HFF-Myc (cell line): ENCODE measurements at regions not wholly inside any gene's neighbourhood (a gene's known extent, or its start where the extent isn't known, plus 50 kb on each side); places are given as distances from the start of the nearest gene placed in this dataset.
"Not testable (repeated sequence)": the region's sequence is repeated elsewhere in the genome, so short reads cannot be mapped to it uniquely, and the experiment has no call there.

Experiments
- DNase-seq: peaks from one replicate; pipeline ENCODE4 v3.0.0-alpha.2; 2011; ENCODE audit warnings: low read depth; ENCODE audit errors: extremely low read depth
- H3K4me3 ChIP-seq: replicated peaks from 2 replicates; pipeline ENCODE4 v1.5.1; 2011; ENCODE audit warnings: low read depth, mild to moderate bottlenecking, control low read depth, low read length
- TF ChIP-seq, protein P1 (sequence below): IDR thresholded peaks from 2 replicates; pipeline ENCODE4 v1.5.1; 2012; ENCODE audit warnings: mild to moderate bottlenecking, low read depth, low read length, control low read depth; ENCODE audit errors: missing control alignments

DNA sequence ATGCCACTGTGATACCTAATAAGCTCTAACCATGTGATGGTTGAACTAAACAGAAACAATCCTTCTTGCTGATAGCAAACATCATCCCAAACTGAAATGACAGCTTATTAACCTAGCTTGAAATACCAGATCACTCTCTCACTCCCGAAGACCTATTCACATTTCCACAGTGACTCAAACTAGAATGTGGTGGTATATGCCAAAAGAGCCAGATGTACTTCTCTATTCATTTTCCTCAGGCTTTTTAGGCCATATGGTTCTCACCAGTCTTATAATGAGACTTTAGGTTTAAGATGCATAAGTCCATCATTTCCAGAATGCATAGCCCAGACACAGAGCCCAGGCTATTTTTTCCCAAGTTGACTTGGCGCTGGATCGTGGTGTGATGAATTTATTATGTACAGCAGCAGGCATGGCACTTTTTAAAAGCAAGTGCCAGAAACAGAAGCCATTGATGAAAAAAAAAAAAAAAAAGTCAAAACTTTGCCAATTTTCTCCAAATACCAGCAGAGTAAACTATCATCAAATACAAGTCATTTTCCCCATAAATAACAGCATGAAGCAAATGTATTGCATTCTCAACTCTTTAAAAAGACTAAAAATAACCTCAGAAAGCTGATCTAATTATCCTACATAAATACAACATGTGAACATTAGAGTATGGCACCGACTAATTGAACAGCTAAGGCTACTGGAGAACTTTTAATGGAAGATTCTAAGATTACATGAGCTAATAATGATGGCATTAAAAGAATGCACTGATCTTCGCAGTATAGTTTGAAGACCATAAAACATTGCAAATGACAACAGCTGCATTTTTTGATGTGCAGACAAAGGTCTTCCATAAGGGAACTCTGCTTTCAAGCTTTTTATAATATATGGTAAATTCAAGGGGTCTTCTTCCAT is 365.4 kb downstream of the LRRIQ3 start:
- H3K4me3 ChIP-seq, result no peak overlapping the region
- DNase-seq, result no peak
- TF ChIP-seq, protein P1, sequence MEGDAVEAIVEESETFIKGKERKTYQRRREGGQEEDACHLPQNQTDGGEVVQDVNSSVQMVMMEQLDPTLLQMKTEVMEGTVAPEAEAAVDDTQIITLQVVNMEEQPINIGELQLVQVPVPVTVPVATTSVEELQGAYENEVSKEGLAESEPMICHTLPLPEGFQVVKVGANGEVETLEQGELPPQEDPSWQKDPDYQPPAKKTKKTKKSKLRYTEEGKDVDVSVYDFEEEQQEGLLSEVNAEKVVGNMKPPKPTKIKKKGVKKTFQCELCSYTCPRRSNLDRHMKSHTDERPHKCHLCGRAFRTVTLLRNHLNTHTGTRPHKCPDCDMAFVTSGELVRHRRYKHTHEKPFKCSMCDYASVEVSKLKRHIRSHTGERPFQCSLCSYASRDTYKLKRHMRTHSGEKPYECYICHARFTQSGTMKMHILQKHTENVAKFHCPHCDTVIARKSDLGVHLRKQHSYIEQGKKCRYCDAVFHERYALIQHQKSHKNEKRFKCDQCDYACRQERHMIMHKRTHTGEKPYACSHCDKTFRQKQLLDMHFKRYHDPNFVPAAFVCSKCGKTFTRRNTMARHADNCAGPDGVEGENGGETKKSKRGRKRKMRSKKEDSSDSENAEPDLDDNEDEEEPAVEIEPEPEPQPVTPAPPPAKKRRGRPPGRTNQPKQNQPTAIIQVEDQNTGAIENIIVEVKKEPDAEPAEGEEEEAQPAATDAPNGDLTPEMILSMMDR, result no peak

DNA sequence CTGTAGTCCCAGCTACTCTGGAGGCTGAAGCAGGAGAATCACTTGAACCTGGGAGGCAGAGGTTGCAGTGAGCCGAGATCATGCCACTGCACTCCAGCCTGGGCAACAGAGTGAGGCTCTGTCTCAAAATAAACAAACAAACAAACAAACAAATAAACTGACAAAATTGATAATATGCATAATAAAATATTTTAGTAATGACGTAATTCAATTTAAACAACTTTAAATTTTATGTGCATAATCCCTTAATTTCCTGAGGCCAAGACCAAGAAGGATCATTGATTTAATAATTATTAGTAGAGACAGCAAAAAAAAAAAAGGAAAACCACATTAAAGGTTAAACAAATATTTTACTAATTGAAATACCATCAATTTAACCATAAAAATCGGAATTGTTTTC is 370.7 kb downstream of the LRRIQ3 start:
- not testable (repeated sequence) for H3K4me3 ChIP-seq, DNase-seq

DNA sequence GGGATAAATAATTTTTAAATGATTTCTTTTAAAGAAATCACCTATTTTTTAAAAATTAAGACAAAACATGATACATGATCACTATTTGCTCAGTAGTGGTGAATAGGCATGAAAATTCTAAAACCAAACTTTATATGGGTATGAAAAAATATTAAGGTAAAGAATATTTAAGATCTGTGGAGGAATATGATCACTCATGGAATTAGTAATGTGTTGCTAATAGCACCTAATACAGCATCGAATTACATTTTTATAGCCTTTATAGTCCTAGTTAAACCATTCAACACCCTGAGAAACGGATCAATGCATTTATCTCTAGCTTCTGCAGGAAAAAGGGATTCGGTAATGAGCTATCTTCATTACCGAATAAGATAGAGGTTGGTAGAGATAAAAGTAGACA is 373.9 kb downstream of the LRRIQ3 start:
- DNase-seq, result no peak
- TF ChIP-seq, protein P1, result no peak
- no peak overlapping the region for H3K4me3 ChIP-seq

DNA sequence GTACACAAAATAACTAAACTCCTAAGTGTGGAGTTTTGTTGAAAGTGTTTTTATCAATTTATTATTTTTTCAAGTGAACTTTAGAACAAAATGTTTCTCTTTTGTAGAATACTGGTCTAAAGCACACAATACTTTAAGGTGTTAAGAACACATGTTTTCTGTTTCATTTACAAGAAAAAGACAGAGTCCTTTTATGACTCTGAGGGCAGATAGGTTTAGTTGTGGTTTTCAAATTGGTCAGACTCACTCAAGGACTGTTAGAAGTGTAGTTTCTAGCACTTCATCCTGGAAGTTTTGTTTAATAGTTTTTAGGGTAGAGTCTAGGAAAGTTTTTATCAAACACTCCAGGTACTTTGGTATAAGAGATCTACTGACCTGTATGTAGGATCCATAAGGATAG is 376.5 kb downstream of the LRRIQ3 start:
- no peak for DNase-seq
- TF ChIP-seq, protein P1, result no peak
- no peak overlapping the region for H3K4me3 ChIP-seq

DNA sequence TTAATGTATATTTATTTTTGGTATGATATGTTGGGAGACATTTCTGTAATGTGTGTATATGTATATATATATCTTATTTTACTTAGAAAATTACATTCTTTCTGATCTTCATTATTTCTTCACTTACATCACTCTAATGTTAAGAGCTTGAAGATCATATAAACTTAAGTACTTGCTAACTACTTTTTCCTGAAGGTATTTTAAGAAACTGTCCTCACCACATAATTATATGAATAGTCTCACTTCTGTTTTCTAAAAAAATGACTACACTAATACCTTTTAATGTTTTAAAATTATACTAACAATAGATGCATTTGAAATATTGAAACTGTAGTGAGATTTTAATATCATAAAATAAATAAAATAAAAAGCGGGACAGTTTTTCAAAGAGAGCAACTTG is 377.1 kb downstream of the LRRIQ3 start:
- TF ChIP-seq, protein P1, result no peak
- DNase-seq, result no peak
- no peak overlapping the region for H3K4me3 ChIP-seq

DNA sequence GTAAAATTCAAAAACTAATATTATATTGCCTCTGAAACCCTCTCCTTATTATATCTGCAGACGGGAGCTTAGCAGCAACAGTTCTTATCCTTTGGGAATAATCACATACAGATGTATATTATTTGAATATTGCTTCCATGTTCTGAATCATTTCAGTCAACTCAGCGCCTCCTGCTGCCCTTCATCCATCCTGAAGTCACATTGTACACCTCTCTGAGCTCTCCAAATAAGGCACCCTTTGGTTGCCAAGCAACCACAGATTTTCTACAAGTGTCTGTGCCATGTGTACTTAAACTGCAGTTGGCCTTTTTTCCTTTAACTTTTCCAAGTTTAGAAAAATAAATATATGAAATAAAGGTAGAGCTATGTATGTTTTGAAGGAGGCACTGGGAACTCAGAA is 384.3 kb downstream of the LRRIQ3 start:
- TF ChIP-seq, protein P1, result no peak
- no peak for DNase-seq
- H3K4me3 ChIP-seq, result no peak overlapping the region

DNA sequence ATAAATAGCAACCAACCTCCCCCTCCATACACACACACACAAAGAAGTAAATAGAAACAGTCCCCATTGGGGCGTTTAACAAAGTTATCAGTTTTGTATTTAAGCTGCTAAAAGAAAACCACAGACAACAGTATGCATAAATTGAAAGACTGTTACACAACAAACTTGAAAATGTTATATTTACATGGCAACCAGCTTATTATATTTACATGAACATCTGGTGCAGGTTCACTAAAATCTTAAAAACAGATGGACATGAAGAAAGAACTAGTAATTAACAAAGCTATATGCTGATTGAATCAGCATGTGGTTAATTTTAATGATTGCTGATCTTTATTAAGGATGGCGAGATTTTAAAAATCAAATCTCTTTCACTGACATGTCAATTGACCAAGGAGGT is 384.7 kb downstream of the LRRIQ3 start:
- TF ChIP-seq, protein P1, result no peak
- no peak overlapping the region for H3K4me3 ChIP-seq
- no peak for DNase-seq
